ENCODE measurements at regions not wholly inside any gene's neighbourhood (a gene's known extent, or its start where the extent isn't known, plus 50 kb on each side); places are given as distances from the start of the nearest gene placed in this dataset.
A peak's percentile ranks its signal among the peaks of the same experiment; 100 is the strongest.

- TF ChIP-seq, protein P1, sequence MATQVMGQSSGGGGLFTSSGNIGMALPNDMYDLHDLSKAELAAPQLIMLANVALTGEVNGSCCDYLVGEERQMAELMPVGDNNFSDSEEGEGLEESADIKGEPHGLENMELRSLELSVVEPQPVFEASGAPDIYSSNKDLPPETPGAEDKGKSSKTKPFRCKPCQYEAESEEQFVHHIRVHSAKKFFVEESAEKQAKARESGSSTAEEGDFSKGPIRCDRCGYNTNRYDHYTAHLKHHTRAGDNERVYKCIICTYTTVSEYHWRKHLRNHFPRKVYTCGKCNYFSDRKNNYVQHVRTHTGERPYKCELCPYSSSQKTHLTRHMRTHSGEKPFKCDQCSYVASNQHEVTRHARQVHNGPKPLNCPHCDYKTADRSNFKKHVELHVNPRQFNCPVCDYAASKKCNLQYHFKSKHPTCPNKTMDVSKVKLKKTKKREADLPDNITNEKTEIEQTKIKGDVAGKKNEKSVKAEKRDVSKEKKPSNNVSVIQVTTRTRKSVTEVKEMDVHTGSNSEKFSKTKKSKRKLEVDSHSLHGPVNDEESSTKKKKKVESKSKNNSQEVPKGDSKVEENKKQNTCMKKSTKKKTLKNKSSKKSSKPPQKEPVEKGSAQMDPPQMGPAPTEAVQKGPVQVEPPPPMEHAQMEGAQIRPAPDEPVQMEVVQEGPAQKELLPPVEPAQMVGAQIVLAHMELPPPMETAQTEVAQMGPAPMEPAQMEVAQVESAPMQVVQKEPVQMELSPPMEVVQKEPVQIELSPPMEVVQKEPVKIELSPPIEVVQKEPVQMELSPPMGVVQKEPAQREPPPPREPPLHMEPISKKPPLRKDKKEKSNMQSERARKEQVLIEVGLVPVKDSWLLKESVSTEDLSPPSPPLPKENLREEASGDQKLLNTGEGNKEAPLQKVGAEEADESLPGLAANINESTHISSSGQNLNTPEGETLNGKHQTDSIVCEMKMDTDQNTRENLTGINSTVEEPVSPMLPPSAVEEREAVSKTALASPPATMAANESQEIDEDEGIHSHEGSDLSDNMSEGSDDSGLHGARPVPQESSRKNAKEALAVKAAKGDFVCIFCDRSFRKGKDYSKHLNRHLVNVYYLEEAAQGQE (IDR thresholded peaks at IDR 0.05; ENCODE audit: low read depth, low read length): no peak
- TF ChIP-seq FOXM1 (IDR thresholded peaks at IDR 0.05; ENCODE audit: low read depth): no peak
- no peak for TF ChIP-seq SIN3A (IDR thresholded peaks at IDR 0.05; ENCODE audit: borderline replicate concordance, low read depth, low read length)
- TF ChIP-seq ZBTB33 (IDR thresholded peaks at IDR 0.05; ENCODE audit: borderline replicate concordance, low read depth): no peak
Measured at GRCh38 chr5:105230516-105231157, 1668.0 kb upstream of the NUDT12 start (continued).

GRCh38 chr5:105218018-105218417, 1655.4 kb upstream of the NUDT12 start:
- Histone ChIP-seq H3K9ac (no peak overlapping the region), H3K27ac (ENCODE audit: low read depth in 2 of 2, low read length in 1 of 2) (no peak overlapping the region), H3K36me3 (replicated peaks in 1 of 2; ENCODE audit: control insufficient read depth in 1 of 2, insufficient read depth in 2 of 2, low read length in 1 of 2) (no peaks in the 10 kb centered on the region), H3K27me3 (ENCODE audit: insufficient read depth) (no peaks in the 10 kb centered on the region), H3K9me3 (no peaks in the 10 kb centered on the region), H2AFZ (ENCODE audit: low read depth) (no peak overlapping the region), H3K9me2 (no peaks in the 10 kb centered on the region), H3K4me3 (ENCODE audit: low read depth in 2 of 2, low read length in 1 of 2) (no peak overlapping the region), H3K4me1 (ENCODE audit: control insufficient read depth in 1 of 2, insufficient read depth in 2 of 2, low read depth in 1 of 2, low read length in 1 of 2) (peaks cover 0 to 3% of the 10 kb centered on the region in 2 experiments; a peak in 2 of 4 replicates), H3F3A (replicated peaks; ENCODE audit: insufficient read depth) (no peaks in the 10 kb centered on the region), H4K20me1 (ENCODE audit: insufficient read depth) (no peaks in the 10 kb centered on the region), H3K79me2 (ENCODE audit: insufficient read depth) (no peaks in the 10 kb centered on the region), H3K4me2 (no peak overlapping the region)
- CTCF ChIA-PET: interaction anchor here (1.3 kb wide), 1 partner anchor 9 kb away, joined by 3 read pairs; no protein-coding TSS in a partner anchor
- POLR2A ChIA-PET: no interaction called here
- DNase-seq: no peak
- TF ChIP-seq TAF1 (IDR thresholded peaks at IDR 0.05; ENCODE audit: borderline replicate concordance, low read depth, low read length) (no peak), EP300 (IDR thresholded peaks at IDR 0.05; ENCODE audit: borderline replicate concordance in 1 of 2, low read depth in 1 of 2, low read length in 1 of 2) (peak in 1 of 2 experiments; percentile 5; a peak in 1 of 4 replicates)
- 32% methylated on average over 1 of the region's 1 CpG for WGBS (ENCODE audit: low lambda C conversion rate)

- Histone ChIP-seq H3K27ac (ENCODE audit: low read depth in 2 of 2, low read length in 1 of 2) (no peak overlapping the region), H3K27me3 (ENCODE audit: insufficient read depth) (no peaks in the 10 kb centered on the region), H3K9me2 (no peaks in the 10 kb centered on the region), H3K36me3 (replicated peaks in 1 of 2; ENCODE audit: control insufficient read depth in 1 of 2, insufficient read depth in 2 of 2, low read length in 1 of 2) (no peaks in the 10 kb centered on the region), H3K9me3 (no peaks in the 10 kb centered on the region), H3K4me2 (no peak overlapping the region), H2AFZ (ENCODE audit: low read depth) (no peak overlapping the region), H3K9ac (no peak overlapping the region), H3K4me1 (ENCODE audit: control insufficient read depth in 1 of 2, insufficient read depth in 2 of 2, low read depth in 1 of 2, low read length in 1 of 2) (peaks cover 0 to 3% of the 10 kb centered on the region in 2 experiments; a peak in 2 of 4 replicates), H3K79me2 (ENCODE audit: insufficient read depth) (no peaks in the 10 kb centered on the region), H3F3A (replicated peaks; ENCODE audit: insufficient read depth) (no peaks in the 10 kb centered on the region), H3K4me3 (ENCODE audit: low read depth in 2 of 2, low read length in 1 of 2) (no peak overlapping the region), H4K20me1 (ENCODE audit: insufficient read depth) (no peaks in the 10 kb centered on the region)
- DNase-seq: no peak
- TF ChIP-seq, protein P2, sequence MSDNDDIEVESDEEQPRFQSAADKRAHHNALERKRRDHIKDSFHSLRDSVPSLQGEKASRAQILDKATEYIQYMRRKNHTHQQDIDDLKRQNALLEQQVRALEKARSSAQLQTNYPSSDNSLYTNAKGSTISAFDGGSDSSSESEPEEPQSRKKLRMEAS (IDR thresholded peaks at IDR 0.05; ENCODE audit: low read depth): no peak
- TF ChIP-seq CTCF (IDR thresholded peaks at IDR 0.05): no peak
- POLR2A ChIA-PET: no interaction called here
- CTCF ChIA-PET: no interaction called here
Measured at GRCh38 chr5:105213078-105213477, 1650.5 kb upstream of the NUDT12 start.
